Colonic mucosa (tissue), 4 donors: ENCODE measurements at regions not wholly inside any gene's neighbourhood (a gene's known extent, or its start where the extent isn't known, plus 50 kb on each side); places are given as distances from the start of the nearest gene placed in this dataset.

Experiments
- DNase-seq: peaks from one replicate; pipeline ENCODE4 v3.0.0-alpha.2; 2020
- H3K27ac ChIP-seq: fragments of 200-600 bp; one replicate; pipeline ENCODE4 v1.8.0; 2021
- H3K27me3 ChIP-seq: fragments of 200-600 bp; one replicate; pipeline ENCODE4 v1.8.0; 2021
- H3K36me3 ChIP-seq: fragments of 200-600 bp; one replicate; pipeline ENCODE4 v1.8.0; 2021
- H3K4me1 ChIP-seq: fragments of 200-600 bp; one replicate; pipeline ENCODE4 v1.8.0; 2021; ENCODE audit warnings: mild to moderate bottlenecking
- H3K4me3 ChIP-seq: fragments of 200-600 bp; one replicate; pipeline ENCODE4 v1.8.0; 2021
- H3K9ac ChIP-seq, 2 donors: one replicate each; pipeline ENCODE4 v1.7.0; 2013; ENCODE audit warnings: control low read depth in 2 of 2, low read depth in 2 of 2, low read length in 2 of 2
- H3K9me3 ChIP-seq: fragments of 200-600 bp; one replicate; pipeline ENCODE4 v1.8.0; 2021
- intact Hi-C: fragments of 100-400 bp; cut with DNase I; formaldehyde crosslinking; loops from one replicate; pipeline ENCODE4 v1.14.1; 2022
- TF ChIP-seq, protein P1 (sequence below): fragments of 200-600 bp; IDR thresholded peaks from one replicate; pipeline ENCODE4 v1.8.0; 2022; ENCODE audit warnings: antibody characterized with exemption, mild to moderate bottlenecking
- donor health status: healthy.
- donor health status: DM: no; HTN: no; CAD: no.
- donor health status: DM: no; HTN: no; CAD: no.

DNA sequence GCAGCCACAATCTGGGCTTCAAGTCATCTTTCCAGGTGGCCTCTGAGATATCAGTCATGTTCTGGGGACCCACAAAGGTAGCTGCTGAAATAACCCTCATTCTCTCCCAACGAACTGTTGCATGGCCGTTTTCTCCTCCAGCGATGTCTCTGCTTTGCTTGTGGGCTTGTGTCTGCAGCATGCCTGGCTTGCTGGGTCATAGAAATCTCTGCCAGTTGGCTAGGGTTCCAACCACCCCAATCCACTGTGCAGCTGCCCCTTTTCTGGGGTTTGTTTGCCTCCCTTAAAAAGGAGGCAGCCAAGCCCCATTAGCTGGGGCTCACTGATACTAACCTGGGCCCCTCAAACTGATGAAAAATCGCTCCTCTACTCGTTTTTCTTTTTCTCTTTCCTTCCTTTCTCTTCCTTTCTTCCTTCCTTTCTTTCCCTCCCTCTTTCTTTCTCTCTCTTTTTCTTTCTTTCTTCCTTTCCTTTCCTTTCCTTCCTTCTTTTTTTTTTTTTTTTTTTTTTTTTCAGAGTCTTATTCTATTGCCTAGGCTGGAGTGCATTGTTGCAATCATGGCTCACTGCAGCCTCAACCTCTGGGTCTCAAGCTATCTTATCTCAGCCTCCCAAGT lies 680.0 kb downstream of the EPHA4 start:
- Histone ChIP-seq H3K36me3 (no peaks in the 10 kb centered on the region), H3K9ac (no peak overlapping the region), H3K27ac (no peak overlapping the region), H3K27me3 (no peaks in the 10 kb centered on the region), H3K4me1 (no peaks in the 10 kb centered on the region), H3K4me3 (no peak overlapping the region), H3K9me3 (no peaks in the 10 kb centered on the region)
- TF ChIP-seq, protein P1, sequence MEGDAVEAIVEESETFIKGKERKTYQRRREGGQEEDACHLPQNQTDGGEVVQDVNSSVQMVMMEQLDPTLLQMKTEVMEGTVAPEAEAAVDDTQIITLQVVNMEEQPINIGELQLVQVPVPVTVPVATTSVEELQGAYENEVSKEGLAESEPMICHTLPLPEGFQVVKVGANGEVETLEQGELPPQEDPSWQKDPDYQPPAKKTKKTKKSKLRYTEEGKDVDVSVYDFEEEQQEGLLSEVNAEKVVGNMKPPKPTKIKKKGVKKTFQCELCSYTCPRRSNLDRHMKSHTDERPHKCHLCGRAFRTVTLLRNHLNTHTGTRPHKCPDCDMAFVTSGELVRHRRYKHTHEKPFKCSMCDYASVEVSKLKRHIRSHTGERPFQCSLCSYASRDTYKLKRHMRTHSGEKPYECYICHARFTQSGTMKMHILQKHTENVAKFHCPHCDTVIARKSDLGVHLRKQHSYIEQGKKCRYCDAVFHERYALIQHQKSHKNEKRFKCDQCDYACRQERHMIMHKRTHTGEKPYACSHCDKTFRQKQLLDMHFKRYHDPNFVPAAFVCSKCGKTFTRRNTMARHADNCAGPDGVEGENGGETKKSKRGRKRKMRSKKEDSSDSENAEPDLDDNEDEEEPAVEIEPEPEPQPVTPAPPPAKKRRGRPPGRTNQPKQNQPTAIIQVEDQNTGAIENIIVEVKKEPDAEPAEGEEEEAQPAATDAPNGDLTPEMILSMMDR, result no peak
- DNase-seq, result no peak
- intact Hi-C loops, result no loop called here

DNA sequence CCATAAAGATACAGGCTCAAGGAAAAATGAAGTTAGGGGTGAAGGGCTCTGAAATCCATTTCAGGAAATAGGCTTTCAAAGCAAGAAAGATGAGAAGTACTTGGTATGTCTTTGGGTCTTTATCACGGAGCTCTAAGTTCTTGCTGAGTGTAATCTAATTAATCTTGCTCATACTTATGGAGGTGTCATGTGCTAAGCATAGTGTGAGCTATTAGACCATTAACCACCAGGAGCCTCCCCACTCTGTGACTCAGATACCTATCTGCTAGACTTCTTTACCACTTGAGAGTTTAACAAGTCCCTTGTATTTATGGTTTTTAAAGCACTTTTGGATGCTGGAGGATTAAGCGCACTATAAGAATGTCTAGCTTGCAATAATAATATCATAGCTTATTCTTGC lies 678.7 kb downstream of the EPHA4 start:
- no peaks in the 10 kb centered on the region for H3K27me3 ChIP-seq
- intact Hi-C loops, result no loop called here
- no peaks in the 10 kb centered on the region for H3K9me3 ChIP-seq
- DNase-seq, result no peak
- H3K36me3 ChIP-seq, result no peaks in the 10 kb centered on the region
- H3K27ac ChIP-seq, result no peak overlapping the region
- no peak overlapping the region for H3K9ac ChIP-seq
- TF ChIP-seq, protein P1, result no peak
- H3K4me1 ChIP-seq, result no peaks in the 10 kb centered on the region
- H3K4me3 ChIP-seq, result no peak overlapping the region

DNA sequence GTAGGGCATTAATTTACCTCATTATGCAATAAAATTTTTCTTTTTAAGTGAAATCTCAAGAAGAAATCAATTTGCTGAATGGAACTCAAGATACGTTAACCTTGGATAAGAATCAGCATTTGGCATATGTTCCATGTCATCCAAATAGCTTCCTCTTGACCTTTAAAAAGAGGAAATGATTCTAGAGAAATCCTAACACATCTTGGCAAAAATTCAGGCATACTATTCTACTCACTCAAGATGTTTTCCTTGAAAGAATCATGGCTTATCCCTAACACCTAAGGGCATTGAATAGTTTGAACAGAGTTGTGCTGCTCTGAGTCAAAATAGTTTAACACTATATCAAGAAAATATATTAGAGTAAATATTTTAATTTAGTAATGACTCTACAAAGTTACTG lies 678.0 kb downstream of the EPHA4 start:
- no peak for DNase-seq
- TF ChIP-seq, protein P1, result no peak
- Histone ChIP-seq H3K4me1 (no peaks in the 10 kb centered on the region), H3K27me3 (no peaks in the 10 kb centered on the region), H3K9ac (no peak overlapping the region), H3K9me3 (no peaks in the 10 kb centered on the region), H3K4me3 (no peak overlapping the region), H3K36me3 (no peaks in the 10 kb centered on the region), H3K27ac (no peak overlapping the region)
- intact Hi-C loops, result no loop called here

DNA sequence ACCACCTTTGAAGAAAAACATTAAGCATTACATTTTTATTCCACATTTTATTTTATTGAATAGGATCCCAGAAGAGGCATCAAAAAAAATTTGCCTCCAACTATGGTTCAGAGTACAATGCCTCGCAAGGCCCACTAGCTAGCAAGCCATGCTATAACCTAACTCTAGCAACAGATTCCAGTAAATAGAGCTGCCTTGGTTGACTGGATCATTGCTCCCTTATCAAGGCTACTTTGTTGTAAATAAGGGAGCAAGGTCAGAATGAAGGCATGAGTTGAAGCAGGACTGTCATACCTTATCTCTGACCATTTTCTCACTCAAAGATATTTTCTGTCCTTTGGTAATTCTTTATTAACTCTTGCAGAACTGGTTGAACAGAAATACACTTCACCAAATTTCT lies 672.6 kb downstream of the EPHA4 start:
- no peak for DNase-seq
- intact Hi-C loops, result no loop called here

DNA sequence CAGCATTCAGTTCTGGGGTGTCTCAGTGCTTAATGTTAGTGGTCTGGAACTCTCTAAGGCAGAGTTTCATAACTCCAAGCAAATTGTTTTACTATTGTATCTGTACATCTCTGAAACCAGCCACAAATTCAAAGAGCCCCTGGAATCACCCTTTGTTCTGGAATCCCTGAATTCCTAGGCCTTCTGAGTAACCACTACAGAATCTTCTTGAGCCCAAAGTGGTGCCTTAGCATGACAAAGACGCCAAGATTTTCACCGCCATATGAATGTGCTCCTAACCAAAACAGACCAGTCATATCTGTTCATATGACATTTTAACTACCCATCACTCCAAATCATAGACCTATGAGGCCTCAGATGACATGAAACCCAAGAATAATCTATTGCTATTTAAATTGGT lies 668.1 kb downstream of the EPHA4 start:
- H3K36me3 ChIP-seq, result no peaks in the 10 kb centered on the region
- no peak overlapping the region for H3K4me3 ChIP-seq
- no peaks in the 10 kb centered on the region for H3K4me1 ChIP-seq
- H3K27ac ChIP-seq, result no peak overlapping the region
- DNase-seq, result no peak
- TF ChIP-seq, protein P1, result no peak
- intact Hi-C loops, result no loop called here
- no peak overlapping the region for H3K9ac ChIP-seq
- no peaks in the 10 kb centered on the region for H3K9me3 ChIP-seq
- H3K27me3 ChIP-seq, result no peaks in the 10 kb centered on the region

More for the DNA sequence above, 672.6 kb downstream of the EPHA4 start:
- Histone ChIP-seq H3K9me3 (no peaks in the 10 kb centered on the region), H3K27me3 (no peaks in the 10 kb centered on the region), H3K4me1 (no peaks in the 10 kb centered on the region), H3K9ac (no peak overlapping the region), H3K4me3 (no peak overlapping the region), H3K36me3 (no peaks in the 10 kb centered on the region), H3K27ac (no peak overlapping the region)
- TF ChIP-seq, protein P1, result no peak
